GM23338 (cell line): ENCODE measurements at regions not wholly inside any gene's neighbourhood (a gene's known extent, or its start where the extent isn't known, plus 50 kb on each side); places are given as distances from the start of the nearest gene placed in this dataset.

Experiments
- ATAC-seq: fragments of 200-7000 bp; cut with Tn5 transposase; 3 replicates; pipeline ENCODE4 v1.9.1; 2020
- DNase-seq: peaks from one replicate; pipeline ENCODE4 v3.0.0-alpha.2; 2015; ENCODE audit warnings: low spot score
- H2AFZ ChIP-seq: fragments of 200-600 bp; sonication (generic); 2 replicates; pipeline ENCODE4 v1.8.0; 2016; ENCODE audit warnings: antibody characterized with exemption, mild to moderate bottlenecking, moderate library complexity
- H3F3A ChIP-seq: fragments of 200-600 bp; sonication (generic); replicated peaks from 2 replicates; pipeline ENCODE4 v1.8.0; 2017; ENCODE audit warnings: antibody characterized with exemption, mixed run types, low read depth
- H3K27ac ChIP-seq: fragments of 200-600 bp; sonication (generic); 2 replicates; pipeline ENCODE4 v1.6.1; 2016; ENCODE audit warnings: low read depth
- H3K27me3 ChIP-seq: fragments of 200-600 bp; sonication (generic); 2 replicates; pipeline ENCODE4 v1.8.0; 2016; ENCODE audit warnings: mild to moderate bottlenecking, mixed run types, moderate library complexity; ENCODE audit not compliant: insufficient read depth
- H3K36me3 ChIP-seq: fragments of 200-600 bp; sonication (generic); 2 replicates; pipeline ENCODE4 v1.8.0; 2016; ENCODE audit warnings: mild to moderate bottlenecking; ENCODE audit not compliant: insufficient read depth
- H3K4me1 ChIP-seq: fragments of 200-600 bp; sonication (generic); 2 replicates; pipeline ENCODE4 v1.8.0; 2016; ENCODE audit warnings: mild to moderate bottlenecking, moderate library complexity; ENCODE audit not compliant: insufficient read depth
- H3K4me2 ChIP-seq: fragments of 200-600 bp; sonication (generic); 2 replicates; pipeline ENCODE4 v1.7.1; 2017; ENCODE audit warnings: mixed run types
- H3K4me3 ChIP-seq: fragments of 200-600 bp; sonication (generic); 2 replicates; pipeline ENCODE4 v1.6.1; 2016; ENCODE audit warnings: mixed run types
- H3K79me2 ChIP-seq: fragments of 200-600 bp; sonication (generic); replicated peaks from 2 replicates; pipeline ENCODE4 v1.8.0; 2017; ENCODE audit warnings: mild to moderate bottlenecking; ENCODE audit not compliant: insufficient read depth
- H3K9me2 ChIP-seq: fragments of 200-600 bp; sonication (generic); 2 replicates; pipeline ENCODE4 v1.8.0; 2017; ENCODE audit not compliant: insufficient read depth
- H4K20me1 ChIP-seq: fragments of 200-600 bp; sonication (generic); replicated peaks from 2 replicates; pipeline ENCODE4 v1.8.0; 2017; ENCODE audit warnings: mild to moderate bottlenecking; ENCODE audit not compliant: insufficient read depth
- H3K27ac Mint-ChIP-seq: 2 replicates; pipeline ENCODE4 v1.8.0; 2020; ENCODE audit warnings: inconsistent platforms, mild to moderate bottlenecking, moderate library complexity, mixed read lengths
- H3K27me3 Mint-ChIP-seq: 3 replicates; pipeline ENCODE4 v1.8.0; 2022; ENCODE audit warnings: low read depth, mild to moderate bottlenecking, moderate library complexity, mixed read lengths, inconsistent platforms; ENCODE audit not compliant: insufficient read depth, poor library complexity
- H3K36me3 Mint-ChIP-seq: 3 replicates; pipeline ENCODE4 v1.8.0; 2021; ENCODE audit warnings: low read depth, mild to moderate bottlenecking, inconsistent platforms, moderate library complexity, mixed read lengths
- H3K4me1 Mint-ChIP-seq: 3 replicates; pipeline ENCODE4 v1.8.0; 2020; ENCODE audit warnings: mild to moderate bottlenecking, inconsistent platforms, mixed read lengths
- H3K4me3 Mint-ChIP-seq: 3 replicates; pipeline ENCODE4 v1.8.0; 2021; ENCODE audit warnings: moderate library complexity, mild to moderate bottlenecking, inconsistent platforms, mixed read lengths
- H3K9me3 Mint-ChIP-seq: 3 replicates; pipeline ENCODE4 v1.8.0; 2020; ENCODE audit warnings: moderate library complexity, mild to moderate bottlenecking, inconsistent platforms, mixed read lengths
- CREB1 ChIP-seq: fragments of 250-450 bp; sonication (Bioruptor Pico); IDR thresholded peaks from 2 replicates; pipeline ENCODE4 v1.5.0; 2020; ENCODE audit warnings: low read depth, mild to moderate bottlenecking, moderate library complexity
- CTCF ChIP-seq, 2 experiments: fragments of 200-600 bp in 1 of 2; sonication (generic) in 1 of 2; conservative IDR thresholded peaks; 2 replicates each; pipeline versions ENCODE4 v1.5.1 to v1.6.1; 2016 to 2017; ENCODE audit warnings: antibody characterized with exemption in 2 of 2, low read depth in 2 of 2, mild to moderate bottlenecking in 2 of 2, moderate library complexity in 1 of 2
- ETS1 ChIP-seq: IDR thresholded peaks from 2 replicates; pipeline ENCODE4 v1.6.1; 2016; ENCODE audit warnings: antibody characterized with exemption
- JUNB ChIP-seq: IDR thresholded peaks from one replicate; pipeline ENCODE4 v1.6.1; 2016; ENCODE audit warnings: antibody characterized with exemption; ENCODE audit not compliant: unreplicated experiment
- NANOG ChIP-seq: IDR thresholded peaks from 2 replicates; pipeline ENCODE4 v1.6.1; 2016; ENCODE audit warnings: antibody characterized with exemption, borderline replicate concordance
- REST ChIP-seq: IDR thresholded peaks from one replicate; pipeline ENCODE4 v1.6.1; 2018; ENCODE audit warnings: antibody characterized with exemption; ENCODE audit not compliant: unreplicated experiment
- ZNF114 ChIP-seq: fragments of 250-450 bp; sonication (Bioruptor Pico); IDR thresholded peaks from 2 replicates; pipeline ENCODE4 v1.5.0; 2020; ENCODE audit warnings: mild to moderate bottlenecking, moderate library complexity
- ZNF331 ChIP-seq: fragments of 250-450 bp; sonication (Bioruptor Pico); IDR thresholded peaks from 2 replicates; pipeline ENCODE4 v1.5.0; 2020; ENCODE audit warnings: low read depth, mild to moderate bottlenecking, moderate library complexity

- TF ChIP-seq REST (no peak), ZNF331 (CRISPR knock-in tag) (no peak), JUNB (no peak), NANOG (no peak), CTCF (conservative IDR thresholded peaks at IDR 0.05; ENCODE audit: low read depth in 2 of 2) (no peak), ZNF114 (CRISPR knock-in tag) (no peak), ETS1 (no peak), CREB1 (CRISPR knock-in tag) (no peak)
Observed at GRCh38 chr5:120400356-120400755, 63.7 kb upstream of the PRR16 start (continued).

GRCh38 chr5:120402606-120403005, 61.5 kb upstream of the PRR16 start:
- Mint-ChIP-seq H3K4me3 (no peak overlapping the region), H3K27me3 (peaks cover 4% of the 10 kb centered on the region), H3K27ac (no peak overlapping the region), H3K9me3 (peaks cover 29% of the 10 kb centered on the region), H3K36me3 (peaks cover 26% of the 10 kb centered on the region), H3K4me1 (peaks cover 2% of the 10 kb centered on the region; the same call in 1 of the 3 replicates)
- H3F3A ChIP-seq, result no peaks in the 10 kb centered on the region
- no peak overlapping the region for H2AFZ ChIP-seq
- no peak overlapping the region for H3K4me2 ChIP-seq
- H3K79me2 ChIP-seq, result no peaks in the 10 kb centered on the region
- no peaks in the 10 kb centered on the region for H4K20me1 ChIP-seq
- H3K27ac ChIP-seq, result no peak overlapping the region
- DNase-seq (no peak), ATAC-seq (no peak)
- H3K27me3 ChIP-seq, result no peaks in the 10 kb centered on the region
- no peaks in the 10 kb centered on the region for H3K36me3 ChIP-seq
- no peaks in the 10 kb centered on the region for H3K4me1 ChIP-seq
- H3K9me2 ChIP-seq, result no peaks in the 10 kb centered on the region; the same call in 1 of the 2 replicates
- H3K4me3 ChIP-seq, result no peak overlapping the region
- TF ChIP-seq ZNF331 (CRISPR knock-in tag) (no peak), REST (no peak)
